Hepatocyte (in vitro differentiated cells): ENCODE measurements at regions not wholly inside any gene's neighbourhood (a gene's known extent, or its start where the extent isn't known, plus 50 kb on each side); places are given as distances from the start of the nearest gene placed in this dataset.

Experiments
- CTCF ChIP-seq: fragments of 200-600 bp; sonication (generic); IDR thresholded peaks from 2 replicates; pipeline ENCODE4 v1.5.1; 2016; ENCODE audit warnings: antibody characterized with exemption, mild to moderate bottlenecking; ENCODE audit not compliant: poor library complexity
- EZH2 ChIP-seq: fragments of 200-600 bp; sonication (generic); IDR thresholded peaks from 2 replicates; pipeline ENCODE4 v1.6.1; 2016; ENCODE audit warnings: antibody characterized with exemption, mild to moderate bottlenecking, borderline replicate concordance
- EZH2phosphoT487 ChIP-seq: fragments of 200-600 bp; sonication (generic); IDR thresholded peaks from one replicate; pipeline ENCODE4 v1.6.1; 2018; ENCODE audit warnings: antibody characterized with exemption, mild to moderate bottlenecking, low read depth, moderate library complexity; ENCODE audit not compliant: unreplicated experiment, severe bottlenecking

GRCh38 chr4:136097676-136098075, 1434.6 kb downstream of the PCDH18 start:
- TF ChIP-seq CTCF (no peak), EZH2 (no peak), EZH2phosphoT487 (no peak)
